ENCODE measurements at regions not wholly inside any gene's neighbourhood (a gene's known extent, or its start where the extent isn't known, plus 50 kb on each side); places are given as distances from the start of the nearest gene placed in this dataset.
A peak's percentile ranks its signal among the peaks of the same experiment; 100 is the strongest.

DNA sequence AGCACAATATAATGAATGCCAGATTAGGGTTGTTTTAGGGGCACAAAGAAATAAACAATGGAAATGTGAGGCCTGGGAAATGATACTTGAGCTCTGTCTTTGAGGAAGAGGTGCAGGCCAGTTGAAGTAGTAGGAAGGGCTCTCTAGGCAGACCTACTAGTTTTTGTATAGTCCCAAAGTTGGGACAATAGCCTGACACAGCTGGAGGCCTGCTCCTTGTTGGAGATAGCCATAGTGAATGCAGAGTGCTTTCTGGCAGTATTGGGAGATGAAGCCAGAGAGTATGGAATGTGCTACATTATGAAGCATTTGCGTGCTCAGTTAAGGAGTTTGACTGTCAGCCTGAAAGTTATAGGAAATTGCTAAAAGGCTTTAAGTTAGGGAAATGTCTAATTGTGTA, 251.2 kb upstream of the ZPLD1 start:
- 88% methylated on average over 1 of the region's 1 CpG for WGBS
- Histone ChIP-seq H3K9ac (ENCODE audit: low read length) (no peak overlapping the region), H3K4me1 (ENCODE audit: control insufficient read depth, insufficient read depth, low read depth, low read length) (peaks cover 6% of the 10 kb centered on the region), H2BK12ac (ENCODE audit: low read length in 2 of 2) (no peak overlapping the region), H3K4me3 (ENCODE audit: insufficient read depth in 1 of 2, low read depth in 1 of 2, low read length in 2 of 2) (no peak overlapping the region), H3K79me1 (replicated peaks; ENCODE audit: low read length, poor library complexity, severe bottlenecking) (peaks cover 3% of the 10 kb centered on the region), H3K9me3 (ENCODE audit: control insufficient read depth, low read length) (no peaks in the 10 kb centered on the region), H3K27me3 (ENCODE audit: control insufficient read depth in 1 of 2, insufficient read depth in 1 of 2, low read length in 2 of 2) (no peaks in the 10 kb centered on the region), H2BK5ac (ENCODE audit: low read depth, low read length, poor library complexity, severe bottlenecking) (peak overlapping the region; percentile 85), H3K14ac (ENCODE audit: low read length in 2 of 2) (no peak overlapping the region), H2BK120ac (ENCODE audit: low read depth, low read length) (no peak overlapping the region), H3K4ac (ENCODE audit: low read depth in 1 of 2, low read length in 2 of 2) (no peak overlapping the region), H2AFZ (ENCODE audit: low read depth, low read length) (no peak overlapping the region), H4K8ac (ENCODE audit: low read length) (no peak overlapping the region), H2AK5ac (ENCODE audit: low read length, severe bottlenecking) (peak overlapping the region; percentile 98), H3K23ac (ENCODE audit: low read length in 2 of 2) (no peak overlapping the region), H3K36me3 (ENCODE audit: control insufficient read depth in 1 of 2, insufficient read depth in 2 of 2, low read depth in 1 of 2, low read length in 2 of 2) (no peaks in the 10 kb centered on the region), H3K4me2 (ENCODE audit: low read length, poor library complexity, severe bottlenecking) (no peak overlapping the region), H2BK15ac (ENCODE audit: low read depth, poor library complexity, severe bottlenecking) (no peak overlapping the region), H3K27ac (ENCODE audit: low read length, poor library complexity, severe bottlenecking) (peak overlapping the region; percentile 99), H3K18ac (ENCODE audit: low read depth in 1 of 2, low read length in 2 of 2) (no peak overlapping the region), H4K91ac (ENCODE audit: low read length) (no peak overlapping the region)
- no peak for DNase-seq

DNA sequence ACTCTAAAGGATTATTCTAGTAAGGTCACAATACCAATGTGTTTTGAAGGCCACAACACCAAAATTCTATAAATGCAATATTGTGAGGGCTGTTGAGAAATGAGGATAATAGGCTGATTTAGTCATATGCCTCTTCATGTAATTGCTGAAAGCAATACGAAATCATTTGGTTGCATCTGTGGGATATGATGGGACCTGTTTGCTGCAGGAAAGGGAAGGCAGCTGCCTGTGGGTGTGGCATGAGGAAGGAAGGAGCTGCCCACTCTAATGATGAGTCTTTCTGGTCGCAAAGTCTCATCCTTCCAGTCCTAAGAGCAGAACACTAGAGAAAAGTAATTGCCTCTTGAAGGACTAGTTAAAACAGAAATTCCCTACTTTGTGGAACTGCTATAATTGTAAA, 245.3 kb upstream of the ZPLD1 start:
- H4K8ac ChIP-seq (ENCODE audit: low read length), result no peak overlapping the region
- no peaks in the 10 kb centered on the region for H3K9me3 ChIP-seq (ENCODE audit: control insufficient read depth, low read length)
- H3K79me1 ChIP-seq (replicated peaks; ENCODE audit: low read length, poor library complexity, severe bottlenecking), result no peaks in the 10 kb centered on the region
- H3K23ac ChIP-seq (ENCODE audit: low read length in 2 of 2), result no peak overlapping the region
- no peak overlapping the region for H2AFZ ChIP-seq (ENCODE audit: low read depth, low read length)
- H3K27ac ChIP-seq (ENCODE audit: low read length, poor library complexity, severe bottlenecking), result no peak overlapping the region
- H3K4me2 ChIP-seq (ENCODE audit: low read length, poor library complexity, severe bottlenecking), result no peak overlapping the region
- H2BK5ac ChIP-seq (ENCODE audit: low read depth, low read length, poor library complexity, severe bottlenecking), result no peak overlapping the region
- no peak overlapping the region for H2BK12ac ChIP-seq (ENCODE audit: low read length in 2 of 2)
- no peak for DNase-seq
- H3K4me1 ChIP-seq (ENCODE audit: control insufficient read depth, insufficient read depth, low read depth, low read length), result peaks cover 3% of the 10 kb centered on the region
- H3K4ac ChIP-seq (ENCODE audit: low read depth in 1 of 2, low read length in 2 of 2), result no peak overlapping the region
- WGBS, result 52% methylated on average over 1 of the region's 2 CpGs
- H4K91ac ChIP-seq (ENCODE audit: low read length), result no peak overlapping the region
- H3K18ac ChIP-seq (ENCODE audit: low read depth in 1 of 2, low read length in 2 of 2), result no peak overlapping the region
- no peak overlapping the region for H2BK15ac ChIP-seq (ENCODE audit: low read depth, poor library complexity, severe bottlenecking)
- H2AK5ac ChIP-seq (ENCODE audit: low read length, severe bottlenecking), result no peak overlapping the region
- no peak overlapping the region for H2BK120ac ChIP-seq (ENCODE audit: low read depth, low read length)
- no peaks in the 10 kb centered on the region for H3K36me3 ChIP-seq (ENCODE audit: control insufficient read depth in 1 of 2, insufficient read depth in 2 of 2, low read depth in 1 of 2, low read length in 2 of 2)
- no peak overlapping the region for H3K14ac ChIP-seq (ENCODE audit: low read length in 2 of 2)
- H3K4me3 ChIP-seq (ENCODE audit: insufficient read depth in 1 of 2, low read depth in 1 of 2, low read length in 2 of 2), result no peak overlapping the region
- H3K9ac ChIP-seq (ENCODE audit: low read length), result no peak overlapping the region
- no peaks in the 10 kb centered on the region for H3K27me3 ChIP-seq (ENCODE audit: control insufficient read depth in 1 of 2, insufficient read depth in 1 of 2, low read length in 2 of 2)

- H2BK12ac ChIP-seq (ENCODE audit: low read length in 2 of 2), result no peak overlapping the region
- H3K23ac ChIP-seq (ENCODE audit: low read length in 2 of 2), result no peak overlapping the region
- no peak overlapping the region for H2BK120ac ChIP-seq (ENCODE audit: low read depth, low read length)
- H3K18ac ChIP-seq (ENCODE audit: low read depth in 1 of 2, low read length in 2 of 2), result no peak overlapping the region
- no peaks in the 10 kb centered on the region for H3K79me1 ChIP-seq (replicated peaks; ENCODE audit: low read length, poor library complexity, severe bottlenecking)
- WGBS, result 94% methylated on average over 6 of the region's 7 CpGs
- no peak overlapping the region for H3K14ac ChIP-seq (ENCODE audit: low read length in 2 of 2)
- H3K9ac ChIP-seq (ENCODE audit: low read length), result no peak overlapping the region
- no peak for DNase-seq
- no peak overlapping the region for H2BK5ac ChIP-seq (ENCODE audit: low read depth, low read length, poor library complexity, severe bottlenecking)
- no peak overlapping the region for H2AFZ ChIP-seq (ENCODE audit: low read depth, low read length)
- H3K4me2 ChIP-seq (ENCODE audit: low read length, poor library complexity, severe bottlenecking), result no peak overlapping the region
- no peak overlapping the region for H3K4ac ChIP-seq (ENCODE audit: low read depth in 1 of 2, low read length in 2 of 2)
- peaks cover 6% of the 10 kb centered on the region for H3K4me1 ChIP-seq (ENCODE audit: control insufficient read depth, insufficient read depth, low read depth, low read length)
- peak overlapping the region; percentile 21 for H3K27ac ChIP-seq (ENCODE audit: low read length, poor library complexity, severe bottlenecking)
- no peaks in the 10 kb centered on the region for H3K36me3 ChIP-seq (ENCODE audit: control insufficient read depth in 1 of 2, insufficient read depth in 2 of 2, low read depth in 1 of 2, low read length in 2 of 2)
- H4K8ac ChIP-seq (ENCODE audit: low read length), result peak overlapping the region; percentile 9
- H3K9me3 ChIP-seq (ENCODE audit: control insufficient read depth, low read length), result no peaks in the 10 kb centered on the region
- H3K27me3 ChIP-seq (ENCODE audit: control insufficient read depth in 1 of 2, insufficient read depth in 1 of 2, low read length in 2 of 2), result no peaks in the 10 kb centered on the region
- H2AK5ac ChIP-seq (ENCODE audit: low read length, severe bottlenecking), result peak overlapping the region; percentile 18
- H2BK15ac ChIP-seq (ENCODE audit: low read depth, poor library complexity, severe bottlenecking), result no peak overlapping the region
- no peak overlapping the region for H3K4me3 ChIP-seq (ENCODE audit: insufficient read depth in 1 of 2, low read depth in 1 of 2, low read length in 2 of 2)
- no peak overlapping the region for H4K91ac ChIP-seq (ENCODE audit: low read length)
Measured at GRCh38 chr3:102189956-102190723, 244.7 kb upstream of the ZPLD1 start.

DNA sequence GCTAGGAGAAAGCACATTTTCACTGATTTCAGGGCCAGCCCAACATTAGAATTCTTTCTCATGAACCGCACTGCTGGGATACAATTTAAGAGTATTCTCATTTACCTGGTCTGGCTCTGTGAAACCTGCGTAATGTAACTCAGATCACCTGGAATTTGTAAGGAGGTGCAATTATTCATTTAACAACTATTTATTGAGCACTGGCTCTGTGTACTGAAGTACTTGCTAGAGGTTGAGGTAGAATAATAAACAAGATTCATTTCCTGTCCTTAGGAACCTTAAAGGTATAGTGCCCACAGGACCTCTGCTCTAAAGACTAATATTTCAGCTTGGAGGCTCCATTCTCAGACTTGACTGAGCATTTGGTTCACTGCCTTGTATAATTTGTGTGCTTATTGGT, 242.2 kb upstream of the ZPLD1 start:
- no peak overlapping the region for H2AFZ ChIP-seq (ENCODE audit: low read depth, low read length)
- 93% methylated on average over 2 of the region's 2 CpGs for WGBS

More for the DNA sequence above, 242.2 kb upstream of the ZPLD1 start:
- no peak overlapping the region for H4K8ac ChIP-seq (ENCODE audit: low read length)
- H3K27me3 ChIP-seq (ENCODE audit: control insufficient read depth in 1 of 2, insufficient read depth in 1 of 2, low read length in 2 of 2), result no peaks in the 10 kb centered on the region
- H3K18ac ChIP-seq (ENCODE audit: low read depth in 1 of 2, low read length in 2 of 2), result no peak overlapping the region
- H2BK12ac ChIP-seq (ENCODE audit: low read length in 2 of 2), result no peak overlapping the region
- no peak overlapping the region for H3K4ac ChIP-seq (ENCODE audit: low read depth in 1 of 2, low read length in 2 of 2)
- no peak overlapping the region for H2AK5ac ChIP-seq (ENCODE audit: low read length, severe bottlenecking)
- H3K14ac ChIP-seq (ENCODE audit: low read length in 2 of 2), result no peak overlapping the region
- no peak overlapping the region for H3K27ac ChIP-seq (ENCODE audit: low read length, poor library complexity, severe bottlenecking)
- H3K4me2 ChIP-seq (ENCODE audit: low read length, poor library complexity, severe bottlenecking), result no peak overlapping the region
- H2BK5ac ChIP-seq (ENCODE audit: low read depth, low read length, poor library complexity, severe bottlenecking), result no peak overlapping the region
- no peak overlapping the region for H3K9ac ChIP-seq (ENCODE audit: low read length)
- H3K36me3 ChIP-seq (ENCODE audit: control insufficient read depth in 1 of 2, insufficient read depth in 2 of 2, low read depth in 1 of 2, low read length in 2 of 2), result no peaks in the 10 kb centered on the region
- H3K4me3 ChIP-seq (ENCODE audit: insufficient read depth in 1 of 2, low read depth in 1 of 2, low read length in 2 of 2), result no peak overlapping the region
- H3K9me3 ChIP-seq (ENCODE audit: control insufficient read depth, low read length), result no peaks in the 10 kb centered on the region
- no peak overlapping the region for H3K23ac ChIP-seq (ENCODE audit: low read length in 2 of 2)
- H2BK120ac ChIP-seq (ENCODE audit: low read depth, low read length), result no peak overlapping the region
- H3K79me1 ChIP-seq (replicated peaks; ENCODE audit: low read length, poor library complexity, severe bottlenecking), result no peaks in the 10 kb centered on the region
- no peak overlapping the region for H4K91ac ChIP-seq (ENCODE audit: low read length)
- H3K4me1 ChIP-seq (ENCODE audit: control insufficient read depth, insufficient read depth, low read depth, low read length), result peaks cover 8% of the 10 kb centered on the region
- no peak overlapping the region for H2BK15ac ChIP-seq (ENCODE audit: low read depth, poor library complexity, severe bottlenecking)
- no peak for DNase-seq

All from mesenchymal stem cell (in vitro differentiated cells and primary cell).